IMR-90 (cell line): ENCODE measurements at regions not wholly inside any gene's neighbourhood (a gene's known extent, or its start where the extent isn't known, plus 50 kb on each side); places are given as distances from the start of the nearest gene placed in this dataset.

ENCODE experiments used
- POLR2A ChIP-seq: IDR thresholded peaks from 2 replicates; pipeline ENCODE4 v1.6.1; 2012; ENCODE audit warnings: mild to moderate bottlenecking, low read depth, low read length
- RAD21 ChIP-seq: IDR thresholded peaks from 2 replicates; pipeline ENCODE4 v1.6.1; 2012; ENCODE audit warnings: low read length, improper control_type of control experiment
- TF ChIP-seq, protein P1 (sequence below): conservative IDR thresholded peaks from 2 replicates; pipeline ENCODE4 v1.5.1; 2012; ENCODE audit warnings: mild to moderate bottlenecking, low read depth, low read length, improper control_type of control experiment

- TF ChIP-seq, protein P1, sequence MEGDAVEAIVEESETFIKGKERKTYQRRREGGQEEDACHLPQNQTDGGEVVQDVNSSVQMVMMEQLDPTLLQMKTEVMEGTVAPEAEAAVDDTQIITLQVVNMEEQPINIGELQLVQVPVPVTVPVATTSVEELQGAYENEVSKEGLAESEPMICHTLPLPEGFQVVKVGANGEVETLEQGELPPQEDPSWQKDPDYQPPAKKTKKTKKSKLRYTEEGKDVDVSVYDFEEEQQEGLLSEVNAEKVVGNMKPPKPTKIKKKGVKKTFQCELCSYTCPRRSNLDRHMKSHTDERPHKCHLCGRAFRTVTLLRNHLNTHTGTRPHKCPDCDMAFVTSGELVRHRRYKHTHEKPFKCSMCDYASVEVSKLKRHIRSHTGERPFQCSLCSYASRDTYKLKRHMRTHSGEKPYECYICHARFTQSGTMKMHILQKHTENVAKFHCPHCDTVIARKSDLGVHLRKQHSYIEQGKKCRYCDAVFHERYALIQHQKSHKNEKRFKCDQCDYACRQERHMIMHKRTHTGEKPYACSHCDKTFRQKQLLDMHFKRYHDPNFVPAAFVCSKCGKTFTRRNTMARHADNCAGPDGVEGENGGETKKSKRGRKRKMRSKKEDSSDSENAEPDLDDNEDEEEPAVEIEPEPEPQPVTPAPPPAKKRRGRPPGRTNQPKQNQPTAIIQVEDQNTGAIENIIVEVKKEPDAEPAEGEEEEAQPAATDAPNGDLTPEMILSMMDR: no peak
- no peak for TF ChIP-seq POLR2A
- TF ChIP-seq RAD21: no peak
Observed at GRCh38 chr16:60123392-60124023, 1389.4 kb upstream of the GOT2 start.
